NCI-H2081 (cell line): ENCODE measurements at regions not wholly inside any gene's neighbourhood (a gene's known extent, or its start where the extent isn't known, plus 50 kb on each side); places are given as distances from the start of the nearest gene placed in this dataset.

ENCODE experiments used
- DNase-seq, 2 experiments: peaks; one replicate each; lab custom pipeline; 2025; lab: John Stamatoyannopoulos, UW

DNA sequence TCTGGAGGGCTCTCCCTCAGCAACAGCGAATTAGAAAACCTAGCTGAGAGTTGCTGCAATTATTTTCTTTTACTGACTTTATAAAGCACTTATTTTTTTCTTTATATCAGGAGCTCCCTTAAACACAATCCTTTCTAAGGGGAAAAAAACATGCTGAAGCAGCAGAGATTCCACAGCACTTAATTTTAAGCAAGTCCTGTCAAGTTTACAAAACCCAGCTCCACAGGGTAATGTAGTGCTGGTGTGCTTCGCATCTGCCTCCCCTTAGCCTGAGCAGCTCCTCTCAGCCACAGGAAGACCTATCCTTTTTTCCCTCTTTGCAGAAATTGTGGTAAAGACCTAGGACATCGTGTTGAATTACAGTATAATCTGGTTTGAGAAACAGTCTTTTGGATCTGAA is 208.1 kb upstream of the SYNDIG1 start:
- DNase-seq: no peak

DNA sequence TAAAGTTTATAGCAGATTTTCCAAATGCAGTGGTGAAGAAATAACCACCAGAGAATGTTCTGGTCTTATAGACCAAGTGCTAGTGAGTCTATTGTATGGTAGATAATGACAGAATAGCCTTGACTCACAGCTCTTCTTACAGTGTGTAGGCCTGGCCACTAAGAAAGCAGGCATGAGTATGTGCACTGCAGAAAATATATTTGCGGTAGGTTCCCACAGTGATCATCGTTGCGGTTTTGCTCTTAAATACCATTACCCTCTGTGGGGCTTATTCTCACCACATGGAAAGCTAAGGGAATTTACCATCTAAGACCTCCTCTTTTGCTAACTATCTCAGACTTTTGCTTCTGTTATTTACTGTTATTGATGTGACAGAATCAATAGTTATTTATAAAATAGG is 212.3 kb upstream of the SYNDIG1 start:
- DNase-seq: no peak

DNA sequence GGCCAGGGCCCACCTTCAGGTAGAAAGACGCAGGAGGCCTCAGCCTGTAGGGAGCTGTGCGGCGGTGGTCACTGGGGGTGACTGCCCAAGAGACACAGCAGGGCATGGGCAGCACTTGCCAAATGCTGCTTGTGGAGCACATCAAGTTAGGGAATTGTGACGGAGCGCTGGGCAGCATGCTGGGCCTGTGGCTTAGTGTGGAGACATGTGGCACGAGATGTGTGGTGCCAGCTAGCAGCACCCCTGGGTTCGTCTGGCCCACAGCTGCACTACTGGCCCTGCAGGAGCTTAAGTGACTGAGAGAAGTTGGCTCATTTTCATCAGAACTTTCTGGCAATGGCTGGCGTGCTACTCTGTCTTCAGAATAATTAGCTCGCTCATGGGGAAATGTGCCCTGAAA is 213.1 kb upstream of the SYNDIG1 start:
- DNase-seq: no peak

DNA sequence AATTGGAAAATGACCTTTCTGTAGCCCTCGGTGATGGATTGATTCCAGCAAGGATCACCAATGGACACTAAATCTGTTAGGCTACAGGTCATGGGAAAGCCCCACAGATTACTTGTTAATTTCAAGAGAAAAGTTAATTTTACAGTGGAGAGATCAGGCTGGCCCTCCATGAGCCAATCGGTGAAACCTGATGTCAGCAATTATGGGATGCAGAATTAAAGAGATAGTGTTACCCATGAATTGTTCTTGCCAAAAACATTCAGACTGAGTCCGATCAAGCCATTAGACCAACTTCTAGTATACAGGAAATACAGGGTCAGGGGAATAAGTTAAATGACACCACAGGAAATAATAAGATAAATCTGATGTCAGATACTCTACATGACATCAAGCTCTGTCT is 214.9 kb upstream of the SYNDIG1 start:
- no peak for DNase-seq

DNA sequence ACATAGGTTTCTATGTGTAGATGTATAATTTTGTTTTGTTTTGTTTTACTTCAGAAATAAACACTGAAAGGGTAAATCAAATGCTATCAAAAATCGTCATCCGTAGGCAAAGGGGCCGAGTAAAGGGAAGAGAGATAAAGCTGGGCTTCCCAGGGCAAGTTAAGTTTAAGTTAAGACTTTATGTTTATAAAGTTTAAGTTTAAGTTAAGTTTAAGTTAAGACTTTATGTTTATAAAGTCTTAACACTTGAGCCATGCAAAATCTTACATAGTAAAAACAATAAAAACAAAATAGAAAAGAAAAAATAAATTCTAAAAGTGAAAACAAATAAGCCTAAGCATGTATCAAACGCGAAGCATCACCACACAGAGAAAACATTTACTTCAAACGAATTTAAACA is 216.1 kb upstream of the SYNDIG1 start:
- DNase-seq: no peak

DNA sequence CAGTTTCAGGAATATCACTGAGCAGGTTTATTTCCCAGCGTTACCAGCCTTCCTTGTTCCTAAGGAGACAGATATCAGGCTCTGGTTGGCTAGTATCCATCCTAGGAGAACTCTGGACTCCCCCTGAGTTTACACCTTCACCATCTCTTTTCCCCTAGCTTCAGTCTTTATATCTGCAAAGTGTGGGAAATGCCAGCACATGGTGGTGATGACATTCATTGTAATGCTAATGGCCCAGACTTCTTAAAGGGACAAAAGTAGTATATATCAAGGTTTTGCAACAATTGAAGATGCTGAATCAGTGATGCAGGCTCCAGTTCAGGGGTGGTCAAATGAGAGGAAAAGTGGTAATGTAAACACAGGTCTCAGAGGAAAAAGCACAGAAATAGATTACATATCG is 224.3 kb upstream of the SYNDIG1 start:
- DNase-seq: no peak

DNA sequence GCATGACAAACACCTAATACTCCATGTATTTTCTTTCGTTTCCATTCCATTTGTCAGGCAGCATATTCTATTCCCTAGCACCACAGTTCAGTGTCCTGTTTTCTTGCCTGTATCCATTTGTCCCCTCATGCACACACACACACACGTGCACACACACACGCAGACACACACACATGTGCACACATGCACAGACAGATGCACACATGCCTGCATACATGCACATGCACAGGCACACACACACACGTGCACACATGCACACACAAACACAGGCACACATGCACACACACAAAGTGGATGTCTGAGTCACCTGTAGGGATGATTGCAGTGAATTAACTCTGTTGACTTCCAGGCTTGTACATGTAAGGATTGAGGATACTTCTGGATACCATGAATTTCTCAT is 226.7 kb upstream of the SYNDIG1 start:
- DNase-seq: no peak

DNA sequence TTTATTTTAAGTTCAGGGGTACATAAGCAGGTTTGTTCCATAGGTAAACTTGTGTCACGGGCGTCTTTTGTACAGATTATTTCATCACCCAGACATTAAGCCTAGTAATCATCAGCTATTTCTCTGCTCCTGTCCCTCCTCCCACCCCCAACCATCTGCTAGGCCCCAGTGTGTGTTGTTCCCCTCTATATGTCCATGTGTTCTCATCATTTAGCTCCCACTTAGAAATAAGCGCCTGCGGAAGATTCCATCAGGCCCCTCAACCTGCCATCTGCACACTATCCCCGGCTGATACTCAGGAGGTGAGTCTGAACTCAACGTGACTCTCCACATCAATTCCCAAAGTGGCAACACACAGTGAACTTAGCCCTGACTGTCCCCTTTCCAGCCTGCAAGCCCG is 228.0 kb upstream of the SYNDIG1 start:
- DNase-seq: no peak

DNA sequence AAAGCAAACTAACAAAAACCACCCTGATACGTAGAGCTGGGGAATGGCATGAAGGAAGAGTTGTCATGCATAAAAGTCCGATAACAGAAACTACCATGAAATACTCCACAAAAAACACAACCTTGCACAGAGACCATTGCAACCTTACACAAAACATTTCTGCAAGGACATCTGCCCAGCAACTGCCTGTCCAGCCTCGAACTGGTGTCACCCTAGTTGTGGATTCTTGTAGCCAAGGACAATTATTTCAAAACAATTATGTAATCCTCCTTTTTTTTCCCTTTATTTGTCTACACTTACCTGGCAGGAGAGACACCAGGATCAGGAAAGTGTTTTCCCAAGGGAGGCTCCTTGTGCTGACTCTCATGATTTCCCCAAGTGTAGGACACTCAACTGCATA is 232.5 kb upstream of the SYNDIG1 start:
- DNase-seq: no peak

DNA sequence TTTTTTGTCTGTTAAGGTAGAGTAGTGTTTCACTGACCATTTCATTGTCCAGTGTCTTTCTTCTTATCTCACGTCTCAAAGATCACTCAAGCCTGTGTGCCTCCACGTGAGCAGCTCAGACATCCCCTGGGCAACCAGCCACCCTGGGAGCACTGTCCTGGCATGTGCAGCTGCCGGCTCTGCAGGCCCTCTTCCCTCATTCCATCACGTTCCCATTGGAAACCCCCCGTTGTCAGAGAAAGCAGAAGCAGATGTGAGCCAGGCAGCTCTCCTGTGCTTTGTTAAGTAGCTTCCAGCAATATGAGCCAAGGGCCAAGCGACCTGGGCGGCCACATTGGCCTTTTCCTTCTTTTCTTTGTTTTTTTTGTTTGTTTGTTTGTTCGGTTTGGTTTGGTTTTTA is 233.2 kb upstream of the SYNDIG1 start:
- no peak for DNase-seq

DNA sequence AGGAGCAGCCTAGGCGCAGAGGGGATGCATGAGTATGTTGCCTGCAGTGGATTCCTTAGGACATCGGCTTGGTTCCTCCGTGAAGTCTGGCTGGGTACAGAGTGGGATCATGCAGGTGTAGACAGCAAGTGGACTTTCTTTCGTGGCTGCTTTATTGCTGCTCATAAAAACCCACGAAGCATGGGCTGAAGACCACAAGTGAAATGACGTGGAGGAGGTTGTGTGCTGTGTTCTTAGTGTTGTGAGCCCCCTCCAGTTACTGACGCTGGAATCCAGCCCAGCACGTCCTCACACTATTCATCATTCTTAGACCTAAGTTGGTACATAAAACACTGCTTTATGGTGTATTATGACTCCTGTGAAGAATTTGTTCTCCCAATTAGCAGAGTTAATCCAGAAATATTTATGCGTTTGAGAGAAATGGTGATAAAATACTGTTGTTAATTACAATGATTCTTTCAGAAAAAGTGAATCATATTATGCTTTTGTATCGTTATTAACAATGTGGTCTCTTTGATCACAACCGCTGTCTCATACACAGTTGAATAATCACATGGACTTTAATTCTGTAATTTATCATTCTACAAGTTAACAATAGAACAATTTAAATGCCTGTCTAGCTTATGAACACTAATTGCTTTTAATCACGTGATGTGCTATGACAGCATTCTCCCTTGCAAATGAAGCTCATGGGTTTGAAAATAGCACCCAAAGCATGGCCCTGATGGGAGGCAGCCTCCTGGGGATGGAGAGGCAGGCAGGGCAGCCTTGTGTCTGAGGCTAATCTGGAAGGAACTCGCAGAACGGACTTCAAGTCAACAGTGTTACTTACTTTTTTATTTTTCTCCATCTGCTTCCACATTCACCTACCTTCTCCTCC is 233.9 kb upstream of the SYNDIG1 start:
- no peak for DNase-seq

DNA sequence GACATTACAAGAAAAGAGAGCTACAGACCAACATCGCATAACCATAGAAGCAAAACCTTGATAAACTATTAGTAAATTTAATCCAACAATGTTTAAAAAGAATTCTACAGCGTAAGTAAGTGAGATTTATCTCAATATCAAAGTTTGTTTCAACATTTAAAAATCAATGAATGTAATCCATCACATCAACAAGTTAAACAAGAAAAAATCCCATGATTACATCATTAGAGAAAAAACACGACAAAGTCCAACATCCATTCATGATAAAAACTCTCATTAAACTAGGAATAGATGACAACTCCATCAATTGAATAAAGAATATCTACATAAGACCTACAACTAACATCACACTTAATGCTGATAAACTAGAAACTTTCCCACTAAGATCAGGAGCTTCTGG is 239.0 kb upstream of the GGTLC1 start:
- no peak for DNase-seq

DNA sequence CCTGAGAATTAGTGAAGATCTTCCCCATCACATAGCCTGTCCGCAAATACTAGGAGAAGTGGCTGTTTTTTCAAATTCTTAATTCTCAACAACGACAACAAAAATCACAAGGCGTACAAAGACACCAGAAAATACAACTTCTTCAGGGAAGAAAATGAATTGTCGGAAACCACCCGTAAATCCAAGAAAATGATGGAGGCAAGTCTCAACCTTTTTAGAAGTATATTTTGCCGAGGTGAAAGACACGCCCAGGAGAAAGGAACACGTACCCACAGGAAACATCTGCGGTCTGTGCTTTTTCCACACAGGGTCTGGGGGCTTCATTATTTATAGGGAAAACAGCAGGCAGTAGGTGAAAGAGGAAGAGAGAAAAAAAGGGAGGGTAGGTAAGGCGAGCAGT is 223.9 kb upstream of the GGTLC1 start:
- DNase-seq: no peak

DNA sequence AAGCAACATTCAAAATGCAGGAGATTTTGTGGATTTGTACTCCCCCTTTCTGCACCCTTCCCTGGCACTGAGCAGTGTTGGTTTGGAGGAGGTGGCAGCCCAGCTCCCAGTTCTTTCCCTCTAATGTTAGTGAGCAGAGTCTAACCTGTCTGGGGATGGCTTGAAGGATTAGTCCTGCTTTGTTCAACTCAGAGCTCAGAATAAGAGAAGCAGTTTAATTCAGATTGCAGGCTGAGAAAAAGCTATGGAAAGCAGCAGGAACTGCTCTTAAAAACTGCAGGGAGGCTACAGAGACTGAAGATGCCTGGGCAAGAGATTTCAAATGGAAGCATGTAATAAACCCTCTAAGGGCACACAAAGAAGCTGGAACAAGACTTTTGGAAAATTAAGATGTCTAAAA is 223.4 kb upstream of the GGTLC1 start:
- DNase-seq: no peak

DNA sequence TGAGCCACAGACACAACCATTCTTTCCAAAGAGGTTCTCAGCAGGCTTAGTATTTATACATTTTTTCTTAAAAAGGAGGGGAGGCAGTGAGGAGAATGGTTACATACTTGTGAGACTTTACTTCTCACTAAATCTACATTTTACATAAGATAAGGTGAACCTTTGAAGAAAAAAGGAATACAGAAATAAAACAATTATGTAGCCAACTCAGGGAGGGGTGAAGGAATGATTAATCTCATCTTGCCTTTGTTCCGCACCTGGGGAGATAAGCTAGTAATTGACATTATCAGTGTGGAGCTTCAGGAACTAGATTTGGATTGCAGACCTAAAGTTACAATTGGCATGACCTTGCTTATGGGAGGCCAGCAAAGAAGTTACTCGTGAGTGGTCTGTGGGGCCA is 221.8 kb upstream of the GGTLC1 start:
- DNase-seq: no peak

DNA sequence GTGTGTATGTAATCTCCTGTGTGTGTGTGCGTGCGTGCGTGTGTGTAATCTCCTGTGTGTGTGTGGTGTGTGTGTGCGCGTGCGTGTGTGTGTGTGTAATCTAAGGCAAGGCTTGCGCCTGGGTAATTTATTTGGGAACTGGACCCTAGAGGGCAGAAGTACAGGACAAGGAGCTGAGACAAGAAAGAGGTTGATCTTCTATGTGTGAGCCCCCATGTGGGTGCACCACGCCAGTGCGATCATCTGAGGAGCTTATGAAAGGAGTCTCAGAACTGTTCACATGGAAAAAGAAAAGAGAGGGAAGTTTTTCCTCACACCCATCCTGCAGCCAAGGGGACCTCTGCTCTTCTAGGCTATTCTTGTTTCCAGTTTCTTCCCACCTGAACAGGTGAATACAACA is 220.1 kb upstream of the GGTLC1 start:
- DNase-seq: no peak

DNA sequence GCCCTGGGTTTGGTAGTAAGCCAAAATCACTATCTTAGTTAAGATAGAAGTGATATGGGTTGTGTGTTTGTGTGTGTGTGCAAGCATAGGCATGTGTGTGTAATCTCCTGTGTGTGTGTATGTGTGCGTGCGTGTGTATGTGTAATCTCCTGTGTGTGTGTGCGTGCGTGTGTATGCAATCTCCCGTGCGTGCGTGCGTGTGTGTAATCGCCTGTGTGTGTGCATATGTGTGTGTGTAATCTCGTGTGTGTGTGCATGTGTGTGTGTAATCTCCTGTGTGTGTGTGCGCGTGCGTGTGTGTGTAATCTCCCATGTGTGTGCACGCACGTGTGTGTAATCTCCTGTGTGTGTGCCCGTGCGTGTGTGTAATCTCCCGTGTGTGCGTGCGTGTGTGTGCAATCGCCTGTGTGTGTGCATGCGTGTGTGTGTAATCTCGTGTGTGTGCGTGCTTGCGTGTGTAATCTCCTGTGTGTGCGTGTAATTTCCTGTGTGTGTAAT is 219.3 kb upstream of the GGTLC1 start:
- DNase-seq: no peak

DNA sequence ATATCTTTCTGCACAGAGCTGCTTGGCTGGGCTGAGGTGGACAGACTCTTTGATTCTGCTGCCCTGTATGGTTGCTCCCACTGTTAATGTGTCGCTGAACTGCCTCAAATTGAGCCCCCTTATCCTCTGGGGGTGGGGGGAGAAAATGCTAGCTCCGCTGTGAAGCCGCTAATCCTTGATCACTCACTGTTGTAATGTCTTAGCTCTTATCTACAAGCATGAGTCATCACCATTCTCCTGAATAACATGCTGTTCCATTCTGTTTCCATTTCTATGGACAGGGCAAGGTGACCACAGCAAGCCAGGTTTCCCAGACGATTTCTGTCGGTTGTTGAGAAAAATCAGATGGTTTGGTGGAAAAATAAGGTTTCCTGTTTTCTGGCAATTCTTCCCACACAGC is 218.4 kb upstream of the GGTLC1 start:
- no peak for DNase-seq

DNA sequence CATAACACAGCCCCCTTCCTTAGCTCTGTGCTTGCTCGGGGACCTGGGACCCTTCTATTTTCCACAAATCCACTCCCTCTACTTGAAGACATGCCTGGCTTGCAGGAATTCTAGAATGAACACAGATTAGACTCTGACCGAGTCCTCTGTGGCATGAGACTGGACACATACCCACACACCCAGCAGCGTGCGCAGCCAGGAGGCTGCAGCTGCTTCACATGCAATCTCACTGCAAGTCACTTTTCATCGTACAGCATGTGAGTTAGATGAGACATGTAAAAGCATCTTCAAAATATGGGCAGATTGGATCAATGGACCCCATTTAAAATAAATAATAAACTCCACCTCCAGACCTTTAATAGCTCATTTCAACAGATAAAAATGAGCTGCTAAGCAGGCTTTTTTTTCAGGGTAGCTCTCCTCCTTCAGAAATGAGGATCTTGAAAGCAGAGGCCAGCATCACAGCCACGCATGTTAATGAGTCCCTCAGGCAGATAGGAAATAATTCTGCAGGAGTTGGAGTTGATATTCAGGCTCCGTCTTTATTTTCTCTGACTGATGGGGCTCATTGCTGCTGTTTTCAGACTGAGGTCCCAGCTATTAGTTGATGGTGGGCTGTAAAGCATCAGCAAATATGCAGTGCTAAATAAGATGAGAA is 215.1 kb upstream of the GGTLC1 start:
- no peak for DNase-seq

DNA sequence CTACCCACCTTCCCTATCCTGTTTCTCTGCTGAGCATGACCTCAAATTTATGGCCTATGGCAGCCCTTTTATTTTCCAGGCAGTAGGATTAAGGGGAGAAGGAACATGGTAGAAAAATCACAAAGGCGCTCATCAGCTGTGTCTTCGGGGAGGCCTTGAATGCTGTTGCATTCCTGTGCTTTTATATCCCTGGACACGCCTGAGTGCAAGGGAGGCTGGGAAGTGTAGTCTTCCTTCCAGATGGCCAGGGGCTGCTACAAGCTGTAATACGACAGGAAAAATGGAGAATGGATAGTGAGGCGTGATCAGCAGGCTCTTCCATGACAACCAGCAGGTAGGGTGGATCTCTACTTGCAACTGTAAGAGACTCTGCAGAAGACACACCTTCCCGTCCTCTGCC is 210.9 kb upstream of the GGTLC1 start:
- DNase-seq: no peak

DNA sequence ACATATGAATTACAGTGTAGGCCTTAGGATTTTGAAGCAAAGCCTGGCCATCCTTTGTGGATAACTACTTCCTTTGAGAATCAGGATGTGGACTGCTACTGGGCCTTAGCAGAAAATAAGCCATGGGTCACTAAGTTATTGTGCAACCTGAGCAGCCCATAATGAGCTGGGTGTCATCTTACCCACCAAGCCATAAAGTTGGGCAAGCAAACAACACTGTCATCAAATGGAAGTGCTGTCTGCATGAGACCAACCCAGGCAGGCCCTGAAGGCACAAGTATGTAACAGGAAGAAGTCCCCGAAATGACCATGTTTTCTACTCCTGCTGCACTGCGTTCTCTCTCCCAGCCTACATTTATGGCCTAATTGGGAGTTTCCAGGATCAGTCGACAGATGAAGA is 205.6 kb upstream of the GGTLC1 start:
- DNase-seq: no peak

DNA sequence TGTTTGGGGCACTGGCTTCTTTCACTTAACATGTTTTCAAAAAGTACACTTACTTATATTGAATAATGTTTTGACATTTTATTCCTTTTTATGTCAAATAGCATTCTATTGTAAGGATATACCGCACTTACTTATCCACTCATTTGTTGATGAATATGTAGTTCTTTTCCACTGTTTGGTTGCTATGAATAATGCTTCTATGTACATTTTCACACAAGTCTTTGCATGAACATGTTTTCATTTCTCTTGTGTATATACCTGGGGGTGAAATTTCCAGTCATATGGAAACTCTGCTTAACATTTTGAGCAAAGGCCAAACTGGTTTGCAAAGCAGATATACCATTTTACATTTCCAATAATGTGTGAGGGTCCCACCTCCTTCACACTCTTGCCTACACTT is 202.3 kb upstream of the GGTLC1 start:
- DNase-seq: no peak

DNA sequence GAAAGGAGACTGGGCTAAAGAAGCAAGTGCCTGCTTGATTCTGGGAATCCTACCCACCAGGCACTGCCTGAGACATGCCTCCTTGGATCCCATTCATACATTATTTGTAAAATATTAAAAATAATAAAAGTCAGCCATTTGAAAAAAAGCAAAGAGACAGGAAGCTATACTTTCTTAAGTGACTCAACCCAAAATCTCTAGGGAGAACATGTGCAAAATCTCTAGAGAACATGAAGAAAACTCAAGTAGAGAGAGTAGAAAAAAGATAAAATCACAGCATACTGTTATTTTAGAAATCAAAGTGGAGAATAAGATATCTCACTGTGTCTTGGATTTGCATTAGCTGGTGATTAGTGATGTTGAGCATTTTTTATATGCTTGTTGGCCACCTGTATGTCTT is 197.2 kb upstream of the GGTLC1 start:
- no peak for DNase-seq

DNA sequence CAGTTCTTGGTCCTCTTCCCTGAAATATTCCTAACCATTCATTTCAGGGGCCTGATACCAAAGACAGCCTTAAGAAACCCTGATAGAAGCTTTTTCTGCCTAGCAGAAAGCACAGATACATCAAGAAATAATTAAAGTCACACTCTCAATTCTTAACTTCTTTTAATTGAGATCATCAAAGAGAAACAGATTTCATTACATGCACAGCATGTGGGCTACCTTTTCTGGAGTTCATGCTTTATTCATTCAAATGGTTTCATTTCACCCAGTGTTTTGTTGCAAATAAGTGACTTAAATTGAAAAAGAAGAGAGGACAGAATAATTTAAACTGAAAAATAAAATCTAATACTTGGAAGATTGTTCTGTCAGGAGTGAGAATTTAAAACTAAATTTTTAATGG is 192.6 kb upstream of the GGTLC1 start:
- no peak for DNase-seq
